ENCODE measurements at regions not wholly inside any gene's neighbourhood (a gene's known extent, or its start where the extent isn't known, plus 50 kb on each side); places are given as distances from the start of the nearest gene placed in this dataset.

DNA sequence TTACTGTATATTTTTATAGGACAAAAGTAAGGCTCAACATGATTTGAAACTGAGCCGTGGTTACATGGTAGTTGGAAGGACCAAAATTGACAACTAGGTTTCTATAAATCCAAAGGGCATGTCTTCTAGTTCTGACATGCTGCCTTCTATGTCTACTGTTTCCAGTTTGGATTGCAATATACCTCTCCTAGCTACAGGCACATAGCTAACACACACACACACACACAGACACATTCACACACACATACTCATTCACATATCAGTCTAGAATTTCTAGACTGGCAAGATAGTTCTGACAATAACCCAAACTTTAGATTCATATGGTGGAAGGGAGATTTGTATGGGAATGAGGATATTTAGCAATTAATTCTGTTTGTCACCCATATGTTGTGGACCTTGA, 544.8 kb upstream of the CAMK1G start:
- TF ChIP-seq, protein P1, sequence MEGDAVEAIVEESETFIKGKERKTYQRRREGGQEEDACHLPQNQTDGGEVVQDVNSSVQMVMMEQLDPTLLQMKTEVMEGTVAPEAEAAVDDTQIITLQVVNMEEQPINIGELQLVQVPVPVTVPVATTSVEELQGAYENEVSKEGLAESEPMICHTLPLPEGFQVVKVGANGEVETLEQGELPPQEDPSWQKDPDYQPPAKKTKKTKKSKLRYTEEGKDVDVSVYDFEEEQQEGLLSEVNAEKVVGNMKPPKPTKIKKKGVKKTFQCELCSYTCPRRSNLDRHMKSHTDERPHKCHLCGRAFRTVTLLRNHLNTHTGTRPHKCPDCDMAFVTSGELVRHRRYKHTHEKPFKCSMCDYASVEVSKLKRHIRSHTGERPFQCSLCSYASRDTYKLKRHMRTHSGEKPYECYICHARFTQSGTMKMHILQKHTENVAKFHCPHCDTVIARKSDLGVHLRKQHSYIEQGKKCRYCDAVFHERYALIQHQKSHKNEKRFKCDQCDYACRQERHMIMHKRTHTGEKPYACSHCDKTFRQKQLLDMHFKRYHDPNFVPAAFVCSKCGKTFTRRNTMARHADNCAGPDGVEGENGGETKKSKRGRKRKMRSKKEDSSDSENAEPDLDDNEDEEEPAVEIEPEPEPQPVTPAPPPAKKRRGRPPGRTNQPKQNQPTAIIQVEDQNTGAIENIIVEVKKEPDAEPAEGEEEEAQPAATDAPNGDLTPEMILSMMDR (conservative IDR thresholded peaks at IDR 0.05 in 1 of 2, IDR thresholded peaks at IDR 0.05 in 1 of 2; ENCODE audit: extremely low read depth in 1 of 2, insufficient read depth in 1 of 2, low read depth in 1 of 2, low read length in 2 of 2) = no peak
- no peak for TF ChIP-seq EZH2 (IDR thresholded peaks at IDR 0.05; ENCODE audit: borderline replicate concordance, low read length)
